IMR-90 (cell line): ENCODE measurements at regions not wholly inside any gene's neighbourhood (a gene's known extent, or its start where the extent isn't known, plus 50 kb on each side); places are given as distances from the start of the nearest gene placed in this dataset.

Experiments
- ATAC-seq: fragments of 200-7000 bp; cut with Tn5 transposase; 2 replicates; pipeline ENCODE4 v1.9.1; 2020; ENCODE audit warnings: low read depth, mild to moderate bottlenecking, moderate library complexity
- BruUV-seq: library from RNA; stranded (reverse); fragments of 400-500 nt; replicated peaks from 2 replicates; lab custom pipeline; 2021; lab: Mats Ljungman, UMichigan
- CTCF ChIA-PET: fragments of 300-600 bp; formaldehyde crosslinking; extraction: SDS; loops from one replicate; lab custom pipeline; 2021; ENCODE audit warnings: antibody characterized with exemption; lab: Yijun Ruan, JAX
- POLR2A ChIA-PET: fragments of 300-600 bp; sonication (Branson Sonifier 250); formaldehyde crosslinking; loops from one replicate; lab custom pipeline; 2022; ENCODE audit warnings: antibody characterized with exemption; ENCODE audit not compliant: unreplicated experiment; lab: Charles Lee
- DNase-seq: peaks from one replicate; pipeline ENCODE4 v3.0.0; 2013
- H2AFZ ChIP-seq: replicated peaks from 2 replicates; pipeline ENCODE3; 2013; ENCODE audit warnings: low read length, mild to moderate bottlenecking; ENCODE audit not compliant: poor library complexity
- H2AK5ac ChIP-seq: 2 replicates; pipeline ENCODE4 v1.6.1; 2013; ENCODE audit warnings: low read depth, low read length, inconsistent platforms
- H2AK9ac ChIP-seq: replicated peaks from 2 replicates; pipeline ENCODE3; 2013; ENCODE audit warnings: mild to moderate bottlenecking, low read depth, low read length, moderate library complexity; ENCODE audit not compliant: poor library complexity
- H2BK120ac ChIP-seq: 2 replicates; pipeline ENCODE4 v1.6.1; 2013; ENCODE audit warnings: low read depth, low read length, inconsistent platforms
- H2BK15ac ChIP-seq: 3 replicates; pipeline ENCODE4 v1.6.1; 2013; ENCODE audit warnings: low read depth, low read length, inconsistent platforms
- H2BK20ac ChIP-seq: 2 replicates; pipeline ENCODE4 v1.6.1; 2013; ENCODE audit warnings: low read depth, mild to moderate bottlenecking, inconsistent platforms, low read length, moderate library complexity
- H2BK5ac ChIP-seq: 2 replicates; pipeline ENCODE4 v1.6.1; 2013; ENCODE audit warnings: mild to moderate bottlenecking, low read depth, low read length, inconsistent platforms; ENCODE audit not compliant: poor library complexity, severe bottlenecking
- H3K14ac ChIP-seq: replicated peaks from 2 replicates; pipeline ENCODE4 v1.6.1; 2013; ENCODE audit warnings: low read depth, low read length, inconsistent platforms
- H3K18ac ChIP-seq: 2 replicates; pipeline ENCODE4 v1.6.1; 2013; ENCODE audit warnings: low read depth, low read length, control low read depth
- H3K23ac ChIP-seq: 2 replicates; pipeline ENCODE4 v1.6.1; 2013; ENCODE audit warnings: low read depth, low read length, inconsistent platforms
- H3K27ac ChIP-seq: 2 replicates; pipeline ENCODE4 v1.5.1; 2013; ENCODE audit warnings: mild to moderate bottlenecking, control low read depth, low read length; ENCODE audit not compliant: insufficient read depth
- H3K27me3 ChIP-seq: 2 replicates; pipeline ENCODE4 v1.6.1; 2013; ENCODE audit warnings: low read length; ENCODE audit not compliant: control insufficient read depth, insufficient read depth
- H3K36me3 ChIP-seq: 2 replicates; pipeline ENCODE4 v1.6.1; 2013; ENCODE audit warnings: low read length, mixed read lengths; ENCODE audit not compliant: control insufficient read depth, insufficient read depth
- H3K4ac ChIP-seq: 2 replicates; pipeline ENCODE4 v1.6.1; 2013; ENCODE audit warnings: low read depth, low read length, inconsistent platforms
- H3K4me1 ChIP-seq: 2 replicates; pipeline ENCODE4 v1.6.1; 2013; ENCODE audit warnings: low read length, mixed read lengths; ENCODE audit not compliant: control insufficient read depth, insufficient read depth
- H3K4me2 ChIP-seq: 2 replicates; pipeline ENCODE4 v1.6.1; 2013; ENCODE audit warnings: low read depth, mild to moderate bottlenecking, control low read depth, low read length, moderate library complexity
- H3K4me3 ChIP-seq: 2 replicates; pipeline ENCODE4 v1.5.1; 2013; ENCODE audit warnings: low read depth, mild to moderate bottlenecking, control low read depth, low read length, moderate library complexity; ENCODE audit not compliant: insufficient read depth
- H3K56ac ChIP-seq: 2 replicates; pipeline ENCODE4 v1.6.1; 2013; ENCODE audit warnings: low read length, inconsistent platforms; ENCODE audit not compliant: insufficient read depth; ENCODE audit errors: extremely low read depth
- H3K79me1 ChIP-seq, 2 experiments: 2 replicates each; pipeline ENCODE4 v1.6.1; 2013; ENCODE audit warnings: low read length in 2 of 2, inconsistent platforms in 1 of 2, low read depth in 1 of 2
- H3K9ac ChIP-seq: 2 replicates; pipeline ENCODE4 v1.6.1; 2013; ENCODE audit warnings: low read depth, low read length, control low read depth
- H3K9me1 ChIP-seq: 2 replicates; pipeline ENCODE4 v1.6.1; 2013; ENCODE audit warnings: low read length, inconsistent platforms; ENCODE audit not compliant: insufficient read depth
- H3K9me3 ChIP-seq: 2 replicates; pipeline ENCODE4 v1.6.1; 2013; ENCODE audit warnings: low read length; ENCODE audit not compliant: control insufficient read depth, insufficient read depth
- H4K20me1 ChIP-seq: 2 replicates; pipeline ENCODE4 v1.6.1; 2013; ENCODE audit warnings: low read length, inconsistent platforms; ENCODE audit not compliant: insufficient read depth
- H4K5ac ChIP-seq: 2 replicates; pipeline ENCODE4 v1.6.1; 2013; ENCODE audit warnings: mild to moderate bottlenecking, low read depth, low read length, control low read depth
- H4K8ac ChIP-seq, 2 experiments: 2 replicates each; pipeline ENCODE4 v1.6.1; 2013; ENCODE audit warnings: low read depth in 2 of 2, low read length in 2 of 2, control low read depth in 1 of 2, inconsistent platforms in 1 of 2
- H4K91ac ChIP-seq: 2 replicates; pipeline ENCODE4 v1.6.1; 2013; ENCODE audit warnings: low read depth, low read length, inconsistent platforms; ENCODE audit not compliant: insufficient read depth
- MAFK ChIP-seq: IDR thresholded peaks from 2 replicates; pipeline ENCODE4 v1.6.1; 2012; ENCODE audit warnings: low read depth, low read length, improper control_type of control experiment
- SMC3 ChIP-seq: fragments of 150-350 bp; IDR thresholded peaks from 2 replicates; pipeline ENCODE4 v1.6.1; 2016; ENCODE audit warnings: low read depth, mild to moderate bottlenecking, antibody characterized with exemption, low read length, moderate library complexity
- WGBS, 2 experiments: methylation state at CpG; one replicate each; pipeline versions ENCODE4 v1.1.5 to v1.1.7; 2013; ENCODE audit warnings: missing lambda C conversion rate in 2 of 2; ENCODE audit not compliant: insufficient read length in 1 of 2; ENCODE audit errors: extremely low coverage in 2 of 2; 5-methylcytosine and 5-hydroxymethylcytosine counted together
- dilution Hi-C: fragments of 300-500 bp; cut with HindIII; formaldehyde crosslinking; loops from one replicate; pipeline ENCODE4 v1.14.3; 2018; ENCODE audit warnings: low sequenced_read_pairs; ENCODE audit not compliant: unreplicated experiment
- in situ Hi-C: fragments of 300-500 bp; cut with MboI; formaldehyde crosslinking; loops from 3 replicates; pipeline ENCODE4 v1.14.3; 2019; ENCODE audit warnings: low sequenced_read_pairs, inconsistent platforms, mixed read lengths
- intact Hi-C: fragments of 100-400 bp; cut with micrococcal nuclease; formaldehyde crosslinking; loops from 2 replicates; pipeline ENCODE4 v1.10.0; 2022

GRCh38 chr3:78023257-78023656, 983.4 kb downstream of the ROBO2 start:
- Histone ChIP-seq H3K56ac (no peak overlapping the region), H4K91ac (no peak overlapping the region), H3K27me3 (no peaks in the 10 kb centered on the region), H2BK120ac (no peak overlapping the region), H3K18ac (no peak overlapping the region), H3K23ac (no peak overlapping the region), H2BK15ac (no peak overlapping the region), H3K4ac (no peak overlapping the region), H3K9ac (no peak overlapping the region), H2AFZ (no peak overlapping the region), H4K20me1 (no peaks in the 10 kb centered on the region), H4K5ac (no peak overlapping the region), H3K36me3 (no peaks in the 10 kb centered on the region), H3K4me3 (no peak overlapping the region), H3K27ac (no peak overlapping the region), H2AK5ac (no peak overlapping the region), H4K8ac (no peak overlapping the region), H3K14ac (no peak overlapping the region), H2AK9ac (no peak overlapping the region), H2BK20ac (no peak overlapping the region), H3K9me3 (no peaks in the 10 kb centered on the region), H2BK5ac (no peak overlapping the region), H3K79me1 (no peaks in the 10 kb centered on the region), H3K4me2 (no peak overlapping the region), H3K9me1 (no peaks in the 10 kb centered on the region), H3K4me1 (no peaks in the 10 kb centered on the region)
- TF ChIP-seq SMC3 (no peak), MAFK (peak; percentile 63)
- intact Hi-C loops = no loop called here
- ATAC-seq (no peak), DNase-seq (no peak)
- no TSS peak for BruUV-seq
- in situ Hi-C loops = no loop called here
- POLR2A ChIA-PET = no interaction called here
- dilution Hi-C loops = no loop called here
- WGBS, 2 experiments = no CpG with 5 or more reads among the region's 3 CpGs
- CTCF ChIA-PET = no interaction called here
